Epidermal melanocyte (primary cell): ENCODE measurements at regions not wholly inside any gene's neighbourhood (a gene's known extent, or its start where the extent isn't known, plus 50 kb on each side); places are given as distances from the start of the nearest gene placed in this dataset.

Source experiments
- DNase-seq: peaks from one replicate; pipeline ENCODE4 v3.0.0; 2011; ENCODE audit warnings: low spot score; ENCODE audit not compliant: insufficient read length

- DNase-seq, result no peak
Measured at GRCh38 chr12:93133361-93133760, 204.3 kb upstream of the EEA1 start.

DNA sequence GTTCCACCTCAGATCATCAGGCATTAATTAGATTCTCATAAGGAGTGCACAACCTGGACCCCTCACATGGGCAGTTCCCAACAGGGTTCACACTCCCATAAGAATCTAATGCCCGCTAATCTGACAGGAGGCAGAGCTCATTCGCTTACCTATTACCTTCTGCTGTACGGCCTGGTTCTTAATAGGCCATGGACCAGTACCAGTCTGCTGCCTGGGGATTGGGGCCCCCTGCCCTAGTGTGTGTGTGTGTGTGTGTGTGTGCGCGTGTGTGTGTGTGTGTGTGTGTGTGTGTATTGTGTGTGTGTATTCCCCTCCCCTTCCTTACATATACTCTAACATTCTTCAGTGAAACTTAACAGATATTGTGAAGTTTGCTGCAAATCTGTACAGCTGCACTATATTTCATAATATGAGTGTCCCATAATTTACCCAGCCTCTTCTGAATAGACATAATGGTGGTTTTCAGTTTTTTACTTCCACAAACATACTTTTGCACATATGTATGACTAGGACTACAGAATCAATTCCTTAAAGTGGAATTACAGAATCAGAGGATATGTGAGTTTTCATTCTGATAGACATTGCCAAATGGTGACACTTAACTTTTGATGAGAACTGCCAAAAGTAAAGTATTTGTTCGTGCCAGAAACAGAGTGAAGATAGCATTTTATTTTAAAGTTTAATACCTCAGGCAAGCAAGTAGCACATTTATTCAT lies 205.2 kb upstream of the EEA1 start:
- DNase-seq, result no peak

- DNase-seq, result no peak
Measured at GRCh38 chr12:93134893-93135285, 205.8 kb upstream of the EEA1 start.

GRCh38 chr12:93135286-93136239 lies 206.5 kb upstream of the EEA1 start:
- DNase-seq, result no peak

GRCh38 chr12:93136253-93137055 lies 207.4 kb upstream of the EEA1 start:
- DNase-seq, result no peak

- DNase-seq, result no peak
Measured at GRCh38 chr12:93137656-93138612, 208.8 kb upstream of the EEA1 start.

GRCh38 chr12:93139028-93139665 lies 210.1 kb upstream of the EEA1 start:
- DNase-seq, result no peak

GRCh38 chr12:93140325-93140724 lies 211.2 kb upstream of the EEA1 start:
- DNase-seq, result no peak

- no peak for DNase-seq
Measured at GRCh38 chr12:93140801-93141200, 211.7 kb upstream of the EEA1 start.

GRCh38 chr12:93142881-93143280 lies 213.8 kb upstream of the EEA1 start:
- no peak for DNase-seq

DNA sequence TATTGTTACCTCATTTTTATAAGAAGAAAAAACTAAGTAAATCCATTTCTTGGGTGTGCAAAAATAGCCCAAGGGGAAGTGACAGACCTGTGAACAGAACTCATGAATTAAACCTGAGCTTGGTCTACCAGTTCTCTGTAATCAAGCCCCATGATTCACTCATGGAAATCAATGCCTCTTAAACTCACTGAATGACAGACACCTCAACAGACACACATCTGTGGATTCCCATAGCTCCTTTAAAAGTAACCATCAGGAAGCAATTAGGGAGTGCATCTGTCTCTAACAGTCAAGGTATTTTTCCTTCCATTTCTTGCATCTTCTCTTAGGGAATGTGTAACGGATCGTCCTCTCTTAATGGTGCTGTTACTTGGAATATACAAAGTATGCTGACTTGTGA lies 215.0 kb upstream of the EEA1 start:
- DNase-seq, result no peak

- no peak for DNase-seq
Measured at GRCh38 chr12:93145086-93145485, 216.0 kb upstream of the EEA1 start.

- no peak for DNase-seq
Measured at GRCh38 chr12:93146263-93146939, 217.3 kb upstream of the EEA1 start.

GRCh38 chr12:93146970-93147369 lies 217.9 kb upstream of the EEA1 start:
- DNase-seq, result no peak

DNA sequence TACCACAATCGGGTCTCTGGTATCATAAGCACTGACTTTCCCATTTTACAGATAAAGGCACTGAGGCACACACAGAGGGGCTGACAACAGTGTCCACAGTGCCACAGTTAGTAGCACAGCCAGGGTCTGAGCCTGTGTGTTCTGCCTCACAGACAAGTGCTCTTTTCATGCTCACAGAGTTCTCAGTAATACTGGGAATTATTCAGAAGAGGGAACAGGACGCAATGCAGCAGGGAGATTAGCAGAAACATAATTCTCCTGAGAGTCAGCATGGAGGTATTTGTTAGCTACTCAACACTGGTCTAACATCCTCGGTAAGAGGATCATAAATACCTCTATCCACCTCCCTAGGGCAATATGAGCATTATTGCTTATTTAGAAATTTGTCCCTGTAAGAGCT lies 219.3 kb upstream of the EEA1 start:
- no peak for DNase-seq

DNA sequence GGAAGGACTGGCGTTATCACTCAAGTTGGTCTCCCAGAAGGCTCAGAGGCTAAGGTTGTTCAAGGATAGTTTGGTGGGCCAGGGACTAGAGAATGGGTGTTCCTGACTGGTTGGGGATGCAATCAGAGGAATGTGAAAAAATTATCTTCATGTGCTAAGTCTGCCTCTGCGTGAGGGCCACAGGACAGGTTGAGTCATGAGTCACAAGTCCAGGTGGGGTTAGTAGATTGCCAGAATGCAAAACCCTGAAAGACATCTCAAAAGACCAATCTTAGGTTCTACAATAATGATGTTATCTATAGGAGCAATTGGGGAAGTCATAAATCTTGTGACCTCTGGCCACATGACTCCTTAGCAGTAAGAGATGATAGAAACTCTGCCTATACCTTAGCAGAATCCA lies 220.1 kb upstream of the EEA1 start:
- DNase-seq, result no peak

GRCh38 chr12:93151079-93151762 lies 222.1 kb upstream of the EEA1 start:
- DNase-seq, result no peak

DNA sequence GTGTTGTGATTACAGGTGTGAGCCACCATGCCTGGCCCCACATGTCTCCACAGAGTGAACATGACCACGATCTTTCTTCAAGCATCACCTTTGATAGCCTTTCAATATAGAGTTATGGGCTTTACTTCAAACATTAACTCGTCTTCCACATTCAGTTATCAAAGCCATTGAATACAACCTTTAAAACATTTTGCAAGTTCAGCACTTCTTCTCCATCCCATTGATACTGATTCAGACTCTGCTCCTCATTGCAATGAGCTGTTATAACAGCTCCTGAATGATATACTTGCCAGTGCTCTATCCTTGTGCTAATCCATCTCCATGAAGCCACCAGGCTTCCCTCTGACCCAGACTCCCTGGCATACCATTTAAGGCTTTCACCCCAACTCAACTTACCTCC lies 223.5 kb upstream of the EEA1 start:
- no peak for DNase-seq

DNA sequence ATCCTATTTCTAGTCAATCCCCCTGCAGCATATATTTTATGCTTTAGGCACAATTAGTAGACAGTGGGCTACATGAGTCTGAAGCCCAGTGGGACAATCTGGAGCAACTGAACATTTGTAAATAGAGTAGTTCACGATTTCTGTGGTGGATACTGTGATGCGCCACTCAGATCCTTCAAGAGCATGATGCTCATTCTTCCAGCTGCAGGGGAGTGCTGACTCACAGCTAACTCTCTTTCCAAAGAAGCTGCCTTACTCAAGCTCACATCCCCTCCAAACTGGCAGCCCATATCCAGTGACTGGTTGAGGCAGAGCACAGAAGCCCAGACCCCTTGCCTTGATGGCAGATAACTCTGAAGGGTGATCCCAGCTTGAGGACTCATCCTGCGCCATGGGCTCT lies 224.2 kb upstream of the EEA1 start:
- DNase-seq, result no peak
